ENCODE measurements at regions not wholly inside any gene's neighbourhood (a gene's known extent, or its start where the extent isn't known, plus 50 kb on each side); places are given as distances from the start of the nearest gene placed in this dataset.

- no peak overlapping the region for H3K27ac ChIP-seq
- H3K9ac ChIP-seq (ENCODE audit: insufficient read length): no peak overlapping the region
Observed at GRCh38 chr7:20030915-20031362, 186.2 kb downstream of the MACC1 start.

GRCh38 chr7:20030417-20030816, 186.8 kb downstream of the MACC1 start:
- H3K36me3 ChIP-seq (ENCODE audit: insufficient read depth, low read length): no peaks in the 10 kb centered on the region
- no peak for DNase-seq (ENCODE audit: low read depth, low spot score)
- H3K4me3 ChIP-seq: no peak overlapping the region
- no peaks in the 10 kb centered on the region for H3K9me3 ChIP-seq (ENCODE audit: low read depth, low read length)
- no peak overlapping the region for H3K27ac ChIP-seq
- no peak overlapping the region for H3K9ac ChIP-seq (ENCODE audit: insufficient read length)
- TF ChIP-seq EZH2 (IDR thresholded peaks at IDR 0.05): no peak
- TF ChIP-seq FOXP2 (optimal IDR thresholded peaks at IDR 0.05; ENCODE audit: control extremely low read depth, extremely low read length, insufficient read depth): no peak
- TF ChIP-seq POLR2AphosphoS5 (IDR thresholded peaks at IDR 0.05; ENCODE audit: borderline replicate concordance, low read depth, low read length): no peak

More at GRCh38 chr7:20030915-20031362, 186.2 kb downstream of the MACC1 start:
- TF ChIP-seq POLR2AphosphoS5 (IDR thresholded peaks at IDR 0.05; ENCODE audit: borderline replicate concordance, low read depth, low read length) (no peak), FOXP2 (optimal IDR thresholded peaks at IDR 0.05; ENCODE audit: control extremely low read depth, extremely low read length, insufficient read depth) (no peak), EZH2 (IDR thresholded peaks at IDR 0.05) (no peak)
- DNase-seq (ENCODE audit: low read depth, low spot score): no peak
- Histone ChIP-seq H3K9me3 (ENCODE audit: low read depth, low read length) (no peaks in the 10 kb centered on the region), H3K36me3 (ENCODE audit: insufficient read depth, low read length) (no peaks in the 10 kb centered on the region), H3K4me3 (no peak overlapping the region)

GRCh38 chr7:20026762-20027161, 190.4 kb downstream of the MACC1 start:
- Histone ChIP-seq H3K9ac (ENCODE audit: insufficient read length) (no peak overlapping the region), H3K4me3 (no peak overlapping the region), H3K36me3 (ENCODE audit: insufficient read depth, low read length) (no peaks in the 10 kb centered on the region), H3K9me3 (ENCODE audit: low read depth, low read length) (no peaks in the 10 kb centered on the region), H3K27ac (no peak overlapping the region)
- no peak for DNase-seq (ENCODE audit: low read depth, low spot score)
- no peak for TF ChIP-seq FOXP2 (optimal IDR thresholded peaks at IDR 0.05; ENCODE audit: control extremely low read depth, extremely low read length, insufficient read depth)
- no peak for TF ChIP-seq EZH2 (IDR thresholded peaks at IDR 0.05)
- no peak for TF ChIP-seq POLR2AphosphoS5 (IDR thresholded peaks at IDR 0.05; ENCODE audit: borderline replicate concordance, low read depth, low read length)

DNA sequence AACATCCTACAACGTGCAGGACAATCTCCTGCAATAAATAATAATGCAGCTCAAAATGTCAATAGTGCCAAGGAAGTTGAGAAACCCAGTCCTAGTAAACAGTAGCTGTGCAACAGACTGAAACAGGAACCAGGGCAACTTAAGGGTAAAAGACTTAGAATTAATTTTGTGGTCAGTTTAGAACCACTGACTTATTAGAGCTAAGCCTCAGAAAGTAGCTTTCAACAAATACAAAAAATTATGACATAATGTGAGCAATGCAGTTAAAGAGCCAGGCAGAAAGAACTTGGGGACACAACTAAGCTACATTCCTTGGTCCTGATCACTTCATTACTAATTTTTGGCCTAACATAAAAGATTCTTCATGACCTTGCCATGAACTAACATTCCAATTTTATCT, 195.4 kb downstream of the MACC1 start:
- Histone ChIP-seq H3K9me3 (ENCODE audit: low read depth, low read length) (no peaks in the 10 kb centered on the region), H3K27ac (no peak overlapping the region), H3K4me3 (no peak overlapping the region), H3K9ac (ENCODE audit: insufficient read length) (no peak overlapping the region), H3K36me3 (ENCODE audit: insufficient read depth, low read length) (no peaks in the 10 kb centered on the region)
- DNase-seq (ENCODE audit: low read depth, low spot score): no peak
- TF ChIP-seq FOXP2 (optimal IDR thresholded peaks at IDR 0.05; ENCODE audit: control extremely low read depth, extremely low read length, insufficient read depth) (no peak), POLR2AphosphoS5 (IDR thresholded peaks at IDR 0.05; ENCODE audit: borderline replicate concordance, low read depth, low read length) (no peak), EZH2 (IDR thresholded peaks at IDR 0.05) (no peak)

DNA sequence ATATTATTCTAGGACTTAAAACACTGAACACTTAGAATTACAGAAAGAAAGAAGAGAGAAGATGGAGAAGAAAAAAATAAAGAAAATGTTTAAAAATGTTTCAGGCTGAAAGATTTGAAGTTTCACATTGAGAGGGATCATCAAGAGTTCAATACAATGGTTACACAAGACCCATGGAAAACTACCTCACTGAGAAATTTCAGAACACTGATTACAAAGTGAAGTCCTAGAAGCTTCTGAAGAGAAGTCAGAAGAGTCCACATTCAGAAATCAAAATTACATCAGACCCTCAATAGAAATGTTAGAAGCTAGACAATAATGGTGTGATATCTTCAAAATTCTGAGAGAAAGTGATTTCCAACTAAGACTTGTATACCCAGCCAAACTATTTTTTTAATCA, 196.1 kb downstream of the MACC1 start:
- H3K36me3 ChIP-seq (ENCODE audit: insufficient read depth, low read length): no peaks in the 10 kb centered on the region
- no peak overlapping the region for H3K4me3 ChIP-seq
- H3K9ac ChIP-seq (ENCODE audit: insufficient read length): no peak overlapping the region
- H3K9me3 ChIP-seq (ENCODE audit: low read depth, low read length): no peaks in the 10 kb centered on the region
- DNase-seq (ENCODE audit: low read depth, low spot score): no peak
- no peak overlapping the region for H3K27ac ChIP-seq
- no peak for TF ChIP-seq FOXP2 (optimal IDR thresholded peaks at IDR 0.05; ENCODE audit: control extremely low read depth, extremely low read length, insufficient read depth)
- no peak for TF ChIP-seq EZH2 (IDR thresholded peaks at IDR 0.05)
- TF ChIP-seq POLR2AphosphoS5 (IDR thresholded peaks at IDR 0.05; ENCODE audit: borderline replicate concordance, low read depth, low read length): no peak

DNA sequence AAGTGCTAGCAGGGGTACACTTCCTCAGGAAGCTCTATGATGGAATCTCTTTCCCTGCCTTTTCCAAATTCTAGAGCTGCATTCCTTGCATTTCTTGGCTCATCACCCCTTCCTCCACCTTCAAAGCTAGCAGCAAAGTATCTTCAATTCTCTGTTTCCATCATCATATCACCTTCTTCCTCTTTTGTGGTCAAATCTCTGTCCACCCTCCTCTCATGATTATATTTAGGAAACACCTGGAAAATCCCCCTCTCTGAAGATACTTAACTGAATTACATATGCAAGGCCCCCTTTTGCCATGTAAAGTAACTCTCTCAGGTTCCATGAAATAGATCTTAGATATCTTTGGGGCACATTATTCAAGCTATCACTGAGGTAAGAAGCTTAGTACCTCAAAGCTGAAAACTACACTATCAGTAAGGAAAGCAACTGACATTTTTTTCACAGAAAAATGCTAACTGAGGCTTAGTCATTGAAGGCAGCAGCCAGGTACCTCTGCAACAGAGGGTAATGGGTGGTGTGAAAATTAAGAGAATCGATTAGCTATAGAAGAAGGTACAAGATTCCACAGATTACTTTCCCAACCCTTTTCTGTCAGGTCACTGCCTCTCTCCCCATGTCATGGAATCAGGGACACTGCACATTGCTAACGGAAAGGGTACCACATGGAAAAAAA, 197.3 kb downstream of the MACC1 start:
- no peak overlapping the region for H3K9ac ChIP-seq (ENCODE audit: insufficient read length)
- no peaks in the 10 kb centered on the region for H3K36me3 ChIP-seq (ENCODE audit: insufficient read depth, low read length)
- DNase-seq (ENCODE audit: low read depth, low spot score): no peak
- H3K27ac ChIP-seq: no peak overlapping the region
- H3K4me3 ChIP-seq: no peak overlapping the region
- no peaks in the 10 kb centered on the region for H3K9me3 ChIP-seq (ENCODE audit: low read depth, low read length)
- no peak for TF ChIP-seq EZH2 (IDR thresholded peaks at IDR 0.05)
- no peak for TF ChIP-seq FOXP2 (optimal IDR thresholded peaks at IDR 0.05; ENCODE audit: control extremely low read depth, extremely low read length, insufficient read depth)
- no peak for TF ChIP-seq POLR2AphosphoS5 (IDR thresholded peaks at IDR 0.05; ENCODE audit: borderline replicate concordance, low read depth, low read length)

GRCh38 chr7:20016669-20017068, 200.5 kb downstream of the MACC1 start:
- H3K9me3 ChIP-seq (ENCODE audit: low read depth, low read length): no peaks in the 10 kb centered on the region
- no peak for DNase-seq (ENCODE audit: low read depth, low spot score)
- TF ChIP-seq EZH2 (IDR thresholded peaks at IDR 0.05): no peak
- H3K27ac ChIP-seq: no peak overlapping the region
- H3K36me3 ChIP-seq (ENCODE audit: insufficient read depth, low read length): no peaks in the 10 kb centered on the region
- H3K4me3 ChIP-seq: no peak overlapping the region
- H3K9ac ChIP-seq (ENCODE audit: insufficient read length): no peak overlapping the region

DNA sequence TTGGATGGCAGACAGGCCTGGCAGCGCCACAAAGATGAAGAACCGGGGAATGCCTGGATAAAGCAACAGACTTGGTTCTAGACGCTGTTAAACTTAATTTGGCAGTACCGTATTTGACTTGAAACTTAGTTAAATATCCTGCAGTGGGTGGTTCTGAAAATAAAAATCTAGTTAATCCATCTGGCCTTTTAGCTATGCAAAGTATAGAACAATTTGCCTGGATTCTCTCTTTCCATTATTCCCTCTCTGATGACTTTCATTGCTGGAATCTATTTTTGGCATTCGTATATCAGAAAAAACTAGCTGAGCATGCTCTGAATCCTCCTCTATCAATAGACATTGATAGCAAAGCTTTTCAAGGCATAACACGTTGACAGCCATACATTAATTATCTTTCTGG, 203.6 kb downstream of the MACC1 start:
- TF ChIP-seq FOXP2 (optimal IDR thresholded peaks at IDR 0.05; ENCODE audit: control extremely low read depth, extremely low read length, insufficient read depth) (no peak), EZH2 (IDR thresholded peaks at IDR 0.05) (no peak), POLR2AphosphoS5 (IDR thresholded peaks at IDR 0.05; ENCODE audit: borderline replicate concordance, low read depth, low read length) (no peak)
- Histone ChIP-seq H3K27ac (no peak overlapping the region), H3K9ac (ENCODE audit: insufficient read length) (no peak overlapping the region), H3K9me3 (ENCODE audit: low read depth, low read length) (no peaks in the 10 kb centered on the region), H3K36me3 (ENCODE audit: insufficient read depth, low read length) (no peaks in the 10 kb centered on the region), H3K4me3 (no peak overlapping the region)
- no peak for DNase-seq (ENCODE audit: low read depth, low spot score)

GRCh38 chr7:20012100-20012499, 205.1 kb downstream of the MACC1 start:
- TF ChIP-seq EZH2 (IDR thresholded peaks at IDR 0.05) (no peak), FOXP2 (optimal IDR thresholded peaks at IDR 0.05; ENCODE audit: control extremely low read depth, extremely low read length, insufficient read depth) (no peak), POLR2AphosphoS5 (IDR thresholded peaks at IDR 0.05; ENCODE audit: borderline replicate concordance, low read depth, low read length) (no peak)
- no peak overlapping the region for H3K4me3 ChIP-seq
- no peaks in the 10 kb centered on the region for H3K36me3 ChIP-seq (ENCODE audit: insufficient read depth, low read length)
- no peaks in the 10 kb centered on the region for H3K9me3 ChIP-seq (ENCODE audit: low read depth, low read length)
- no peak for DNase-seq (ENCODE audit: low read depth, low spot score)
- H3K9ac ChIP-seq (ENCODE audit: insufficient read length): no peak overlapping the region
- no peak overlapping the region for H3K27ac ChIP-seq
